NCI-H345 treated with DMSO at 0.1 percent for 48 hours (cell line): ENCODE measurements at regions not wholly inside any gene's neighbourhood (a gene's known extent, or its start where the extent isn't known, plus 50 kb on each side); places are given as distances from the start of the nearest gene placed in this dataset.

Source experiments
- DNase-seq: peaks from one replicate; lab custom pipeline; 2025; ENCODE audit not compliant: unreplicated experiment; lab: John Stamatoyannopoulos, UW

- DNase-seq, result no peak
Measured at GRCh38 chr4:187301923-187302322, 578.3 kb upstream of the FAT1 start.

GRCh38 chr4:187302457-187303150, 578.9 kb upstream of the FAT1 start:
- DNase-seq, result no peak

GRCh38 chr4:187304133-187304532, 580.5 kb upstream of the FAT1 start:
- DNase-seq, result no peak

- no peak for DNase-seq
Measured at GRCh38 chr4:187307131-187307530, 583.5 kb upstream of the FAT1 start.

- no peak for DNase-seq
Measured at GRCh38 chr4:187309456-187309855, 585.8 kb upstream of the FAT1 start.

- DNase-seq, result no peak
Measured at GRCh38 chr4:187312299-187312698, 588.6 kb upstream of the FAT1 start.

GRCh38 chr4:187317799-187318198, 594.1 kb upstream of the FAT1 start:
- DNase-seq, result no peak

GRCh38 chr4:187321711-187322110, 598.1 kb upstream of the FAT1 start:
- DNase-seq, result no peak

GRCh38 chr4:187332141-187332540, 608.5 kb upstream of the FAT1 start:
- no peak for DNase-seq

- no peak for DNase-seq
Measured at GRCh38 chr4:187333151-187333550, 609.5 kb upstream of the FAT1 start.

GRCh38 chr4:187335339-187335738, 611.7 kb upstream of the FAT1 start:
- no peak for DNase-seq

- no peak for DNase-seq
Measured at GRCh38 chr4:187354740-187355139, 631.1 kb upstream of the FAT1 start.

GRCh38 chr4:187357045-187357643, 633.5 kb upstream of the FAT1 start:
- DNase-seq, result peak; percentile 36

- DNase-seq, result no peak
Measured at GRCh38 chr4:187357821-187358220, 634.2 kb upstream of the FAT1 start.

- no peak for DNase-seq
Measured at GRCh38 chr4:187362937-187363857, 632.4 kb upstream of the ZFP42 start.

- no peak for DNase-seq
Measured at GRCh38 chr4:187364401-187364800, 631.2 kb upstream of the ZFP42 start.

- no peak for DNase-seq
Measured at GRCh38 chr4:187364851-187365250, 630.7 kb upstream of the ZFP42 start.

GRCh38 chr4:187366530-187366929, 629.0 kb upstream of the ZFP42 start:
- no peak for DNase-seq

GRCh38 chr4:187370918-187371317, 624.7 kb upstream of the ZFP42 start:
- DNase-seq, result no peak

- no peak for DNase-seq
Measured at GRCh38 chr4:187378441-187378840, 617.1 kb upstream of the ZFP42 start.

GRCh38 chr4:187380181-187380581, 615.4 kb upstream of the ZFP42 start:
- no peak for DNase-seq

GRCh38 chr4:187383181-187383580, 612.4 kb upstream of the ZFP42 start:
- DNase-seq, result no peak
